Ecto neural progenitor cell (in vitro differentiated cells): ENCODE measurements at regions not wholly inside any gene's neighbourhood (a gene's known extent, or its start where the extent isn't known, plus 50 kb on each side); places are given as distances from the start of the nearest gene placed in this dataset.
"Not testable (repeated sequence)": the region's sequence is repeated elsewhere in the genome, so short reads cannot be mapped to it uniquely, and the experiment has no call there.

Source experiments
- DNase-seq: peaks from one replicate; pipeline ENCODE4 v3.0.0-alpha.2; 2018; ENCODE audit warnings: low spot score

DNA sequence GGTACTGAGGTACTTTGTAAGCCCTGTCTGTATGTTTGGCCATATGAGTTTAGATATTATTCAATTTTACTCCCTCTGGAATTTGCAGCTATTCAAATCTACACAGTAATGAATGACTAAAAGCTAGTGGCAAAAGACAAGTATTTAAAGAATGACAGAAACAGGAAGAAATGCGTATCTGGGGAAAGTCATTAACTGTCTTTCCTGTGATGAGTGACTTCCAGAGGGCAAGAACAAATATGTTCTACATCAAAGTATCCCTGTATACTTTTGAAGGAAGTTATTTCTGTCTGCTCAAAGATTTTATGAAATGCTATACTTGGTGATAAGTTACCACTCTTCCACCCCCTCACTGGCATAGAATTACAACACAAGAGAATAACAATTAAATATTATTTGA, 489.3 kb upstream of the SOX9 start:
- DNase-seq = no peak

DNA sequence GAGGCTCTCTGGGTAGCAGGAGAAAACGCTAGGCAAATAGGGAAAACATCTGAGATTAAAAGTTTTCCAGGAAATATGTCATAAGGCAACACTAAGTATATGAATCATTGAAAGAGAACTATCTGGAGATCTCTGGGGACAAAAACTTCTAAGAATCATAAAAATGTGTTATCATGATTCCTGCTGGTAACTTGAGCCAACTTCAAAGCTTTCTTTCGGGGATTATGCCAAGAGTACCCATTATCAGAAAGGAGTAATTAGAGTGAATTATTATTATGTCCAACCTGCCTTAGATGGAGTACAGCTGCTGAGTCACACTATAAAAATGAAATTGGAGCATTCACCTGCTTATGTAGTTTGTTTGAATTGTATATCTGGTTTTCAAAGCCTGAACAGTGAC, 488.5 kb upstream of the SOX9 start:
- no peak for DNase-seq

DNA sequence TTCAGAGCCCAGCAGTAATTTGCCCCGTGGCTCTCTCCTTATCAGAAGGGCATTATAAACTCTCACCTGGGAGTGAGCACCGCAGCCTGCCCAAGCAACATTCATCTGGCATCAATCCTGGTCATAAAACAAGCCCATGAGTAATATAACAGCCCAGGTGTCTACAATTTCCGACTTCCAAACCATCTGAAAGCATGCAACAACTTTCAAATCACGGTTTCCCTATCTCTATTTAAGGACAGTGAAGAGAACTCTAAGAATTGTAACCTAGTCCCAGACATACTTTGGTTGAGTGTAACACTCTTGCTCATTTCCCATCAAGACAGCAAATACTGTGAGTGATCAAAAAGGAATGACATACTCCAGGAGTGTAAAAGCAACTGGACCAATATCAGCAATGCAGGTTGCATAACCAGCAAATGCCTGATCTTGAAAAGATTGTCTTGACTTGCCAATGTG, 487.4 kb upstream of the SOX9 start:
- no peak for DNase-seq

DNA sequence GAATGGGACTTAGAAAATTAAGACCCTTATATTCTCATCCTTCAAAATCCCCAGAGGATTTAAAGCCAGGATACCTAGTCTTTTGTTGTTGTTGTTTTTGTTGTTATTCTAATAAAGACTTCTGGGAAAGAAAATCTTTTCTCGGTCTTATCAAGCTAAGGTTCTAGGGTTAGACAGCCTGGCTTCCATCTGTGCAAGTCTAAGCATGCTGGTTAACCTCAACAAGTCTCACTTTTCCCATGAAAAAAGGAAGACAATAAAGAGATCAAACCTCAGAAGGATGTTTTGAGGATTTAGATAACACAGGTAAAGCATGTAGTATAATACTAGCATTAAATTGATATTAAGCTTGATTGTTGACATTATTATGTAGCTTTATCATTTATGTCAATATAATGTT, 486.4 kb upstream of the SOX9 start:
- no peak for DNase-seq

DNA sequence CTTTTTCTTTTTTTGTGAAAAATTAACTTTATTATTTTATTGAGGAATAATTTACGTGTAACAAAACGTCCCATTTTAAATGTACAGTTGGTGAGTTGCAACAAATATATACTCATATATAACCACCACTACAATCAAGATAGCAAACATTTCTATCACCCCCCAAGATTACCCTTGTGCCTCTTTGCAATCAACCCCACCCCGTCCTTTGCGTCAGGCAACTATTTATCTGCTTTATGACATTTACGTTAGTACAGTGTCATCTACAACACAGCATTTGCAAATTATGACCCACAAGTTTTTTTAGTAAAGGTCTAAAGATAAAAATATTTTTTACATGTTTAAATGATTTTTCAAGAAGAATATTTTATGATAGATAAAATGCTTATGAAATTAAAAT, 485.6 kb upstream of the SOX9 start:
- no peak for DNase-seq

DNA sequence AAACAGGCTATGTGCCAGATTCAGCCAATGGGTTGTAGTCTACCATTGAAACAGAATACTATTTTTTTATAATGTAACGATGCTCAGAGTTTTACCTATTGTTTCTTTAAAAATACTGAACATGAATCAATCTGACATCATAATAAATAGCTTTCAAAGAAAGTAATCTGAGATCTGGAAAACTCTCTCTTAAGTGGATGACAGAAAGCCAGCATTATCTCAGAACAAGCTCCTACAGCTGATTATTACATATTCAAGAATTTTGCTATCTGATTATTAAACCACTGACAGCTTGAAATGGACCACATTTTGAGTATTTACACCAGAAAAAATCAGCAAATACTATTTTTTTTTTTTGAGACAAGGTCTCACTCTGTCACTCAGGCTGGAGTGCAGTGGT, 484.2 kb upstream of the SOX9 start:
- DNase-seq = no peak

DNA sequence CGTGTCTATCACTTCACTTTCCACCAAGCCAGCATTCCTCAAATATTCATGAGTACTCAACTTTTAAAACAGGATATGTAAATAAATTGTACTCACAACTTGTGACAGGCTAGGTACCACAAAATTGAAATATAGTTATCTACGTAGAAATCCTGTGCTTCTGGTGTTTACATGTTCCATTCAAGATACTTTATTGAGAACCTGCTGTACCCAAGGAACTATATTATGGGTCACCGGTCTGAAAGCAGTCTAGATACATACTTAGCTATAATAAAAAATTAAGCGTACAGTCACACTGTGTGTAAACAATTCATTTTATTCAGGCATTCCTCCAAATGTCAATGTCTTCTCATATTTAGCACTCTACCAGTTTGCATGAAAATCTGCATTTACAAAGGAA, 482.2 kb upstream of the SOX9 start:
- no peak for DNase-seq

DNA sequence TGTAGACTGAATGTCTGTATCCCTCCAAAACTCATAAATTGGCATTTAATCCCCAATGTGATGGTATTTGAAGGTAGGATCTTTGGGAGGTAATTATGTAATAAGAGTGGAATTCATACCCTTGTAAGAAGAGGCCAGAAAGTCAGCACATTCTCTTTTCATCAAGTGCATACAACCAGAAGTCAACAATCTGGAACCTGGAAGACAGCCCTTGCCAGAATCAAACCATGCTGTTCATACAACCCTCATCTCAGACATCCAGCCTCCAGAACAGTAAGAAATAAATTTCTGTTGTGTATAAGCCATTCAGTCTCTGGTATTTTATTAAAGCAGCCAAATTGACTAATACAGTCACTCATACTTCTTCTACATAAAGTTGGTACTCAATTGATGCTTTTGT, 481.0 kb upstream of the SOX9 start:
- no peak for DNase-seq

DNA sequence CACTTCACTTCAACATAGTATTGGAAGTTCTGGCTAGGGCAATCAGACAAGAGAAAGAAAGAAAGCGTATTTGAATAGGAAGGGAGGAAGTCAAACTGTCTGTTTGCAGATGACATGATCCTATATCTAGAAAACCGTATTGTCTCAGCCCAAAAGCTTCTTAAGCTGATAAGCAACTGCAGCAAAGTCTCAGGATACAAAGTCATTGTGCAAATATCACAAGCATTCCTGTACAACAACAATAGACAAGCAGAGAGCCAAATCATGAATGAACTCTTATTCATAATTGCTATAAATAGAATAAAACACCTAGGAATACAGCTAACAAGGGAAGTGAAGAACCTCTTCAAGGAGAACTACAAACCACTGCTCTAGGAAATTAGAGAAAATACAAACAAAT, 473.9 kb upstream of the SOX9 start:
- DNase-seq = not testable (repeated sequence)

DNA sequence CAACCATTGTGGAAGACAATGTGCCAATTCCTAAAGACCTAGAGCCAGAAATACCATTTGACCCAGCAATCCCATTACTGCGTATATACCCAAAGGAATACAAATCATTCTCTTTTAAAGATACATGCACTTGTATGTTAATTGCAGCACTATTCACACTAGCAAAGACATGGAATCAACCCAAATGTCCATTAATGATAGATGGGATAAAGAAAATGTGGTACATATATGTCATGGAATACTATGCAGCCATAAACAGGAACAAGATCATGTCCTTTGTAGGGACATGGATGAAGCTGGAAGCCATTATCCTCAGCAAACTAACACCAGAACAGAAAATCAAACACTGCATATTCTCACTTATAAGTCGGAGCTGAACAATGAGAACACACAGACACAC, 472.5 kb upstream of the SOX9 start:
- not testable (repeated sequence) for DNase-seq

DNA sequence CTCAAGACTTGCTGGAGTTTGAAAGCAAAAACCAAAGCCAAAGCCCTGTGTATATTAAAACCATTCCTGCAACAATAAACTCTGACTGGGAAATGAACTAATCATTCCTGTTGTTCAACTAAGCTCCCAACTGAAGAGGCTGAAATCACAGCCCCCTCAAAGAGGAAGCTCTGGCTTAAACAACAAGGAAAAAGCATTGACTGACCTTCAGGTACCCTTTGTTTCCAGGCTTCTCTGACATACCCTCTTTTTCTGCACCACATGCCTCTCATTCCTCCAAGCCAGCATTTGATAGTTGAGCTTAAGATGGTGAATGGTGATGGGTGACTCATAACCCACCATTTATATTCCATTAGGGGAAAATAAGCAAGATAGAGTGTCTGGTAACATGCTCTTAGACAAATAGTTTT, 470.9 kb upstream of the SOX9 start:
- DNase-seq = no peak

DNA sequence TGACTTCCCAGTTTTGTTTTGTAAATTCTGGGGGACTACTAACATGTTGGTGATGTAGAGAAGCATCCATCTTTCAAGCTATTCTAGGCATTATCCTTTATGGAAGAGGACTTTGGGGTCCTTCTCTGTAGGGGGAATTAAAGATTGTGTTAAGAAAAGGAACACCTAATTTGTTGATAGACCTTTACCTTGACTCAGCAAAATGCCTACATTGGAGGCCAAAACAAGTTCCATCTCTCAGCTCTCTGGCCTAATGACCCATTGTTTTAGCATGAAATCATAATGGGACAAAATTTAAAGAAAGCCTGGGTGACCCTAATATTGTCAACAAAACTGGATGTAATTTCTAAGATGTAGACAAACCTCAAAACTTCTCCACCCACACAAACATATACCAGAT, 465.3 kb upstream of the SOX9 start:
- no peak for DNase-seq

DNA sequence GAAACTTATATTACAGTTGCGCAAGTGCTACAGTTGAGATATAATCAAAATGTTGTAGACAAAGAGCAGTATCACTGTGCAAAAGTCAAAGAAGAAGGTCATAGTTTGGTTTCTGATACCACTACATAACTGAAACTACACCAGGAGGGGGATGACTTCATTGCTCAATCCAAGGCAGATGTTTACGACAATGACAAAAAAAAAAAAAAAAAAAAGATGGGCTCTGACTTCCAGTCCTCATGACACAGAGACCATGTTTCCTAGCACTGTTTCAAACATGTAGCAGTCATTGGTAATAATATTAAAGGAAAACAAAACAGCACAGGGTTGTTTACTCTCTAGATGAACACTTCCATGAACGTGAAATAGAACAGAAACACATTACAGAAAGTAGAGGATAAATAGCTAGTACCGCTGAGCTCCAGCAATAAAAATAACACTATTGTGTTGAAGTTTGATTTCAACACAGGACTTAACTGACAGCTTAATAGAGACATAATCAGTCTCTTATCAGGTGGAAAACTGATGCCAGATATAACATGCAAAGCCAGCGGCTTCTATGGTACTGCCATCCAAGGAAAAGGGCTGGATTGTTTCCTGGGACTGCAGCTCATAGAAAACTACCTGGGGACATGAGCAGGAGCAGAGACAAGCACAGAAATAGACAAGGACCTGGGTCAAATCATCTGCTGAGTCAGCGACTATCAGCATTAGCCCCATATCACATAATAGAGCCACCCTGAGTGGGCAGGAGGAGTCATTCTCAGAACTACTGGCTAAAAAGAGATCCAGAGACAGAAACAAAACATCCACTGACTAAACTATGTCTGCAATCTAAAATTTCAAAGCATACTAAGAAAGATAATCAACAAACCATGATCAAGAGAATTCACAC, 463.6 kb upstream of the SOX9 start:
- no peak for DNase-seq

DNA sequence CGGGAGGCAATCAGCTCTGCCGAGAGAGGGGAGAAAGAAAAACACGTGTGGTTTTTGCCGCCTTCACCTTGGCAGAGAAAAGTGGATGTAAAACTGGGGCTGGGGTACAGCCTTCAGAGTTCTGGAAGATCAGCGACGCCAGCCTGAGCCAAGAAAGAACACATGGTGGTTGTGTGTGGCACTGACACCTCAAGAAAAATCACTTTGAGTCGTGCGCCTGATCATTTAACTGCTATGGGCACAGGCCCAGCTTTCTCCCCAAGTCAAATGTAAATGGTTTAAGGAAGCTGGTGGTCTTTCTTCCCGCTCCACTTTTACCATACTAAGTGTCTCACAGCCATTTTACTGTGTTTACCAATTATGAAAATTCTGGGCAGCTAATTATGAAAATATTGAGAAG, 461.8 kb upstream of the SOX9 start:
- no peak for DNase-seq

DNA sequence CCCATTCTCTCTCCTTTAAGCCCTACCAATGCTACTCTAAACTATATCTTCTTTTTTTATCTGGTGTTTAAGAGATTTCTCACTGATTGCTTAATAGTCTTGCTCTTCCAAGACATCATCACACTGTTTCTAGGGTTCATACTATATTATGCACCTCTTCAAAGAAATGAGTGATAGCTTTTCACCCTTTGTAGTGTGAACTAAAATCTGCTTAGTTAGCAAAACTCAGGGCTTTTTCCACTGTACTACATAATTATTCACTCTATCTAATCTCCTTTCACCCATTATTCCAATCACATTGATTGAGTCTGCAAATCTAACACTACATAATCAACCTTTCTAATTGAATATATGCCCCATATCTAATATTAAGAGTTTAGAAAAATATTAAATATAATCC, 456.0 kb upstream of the SOX9 start:
- DNase-seq = no peak

DNA sequence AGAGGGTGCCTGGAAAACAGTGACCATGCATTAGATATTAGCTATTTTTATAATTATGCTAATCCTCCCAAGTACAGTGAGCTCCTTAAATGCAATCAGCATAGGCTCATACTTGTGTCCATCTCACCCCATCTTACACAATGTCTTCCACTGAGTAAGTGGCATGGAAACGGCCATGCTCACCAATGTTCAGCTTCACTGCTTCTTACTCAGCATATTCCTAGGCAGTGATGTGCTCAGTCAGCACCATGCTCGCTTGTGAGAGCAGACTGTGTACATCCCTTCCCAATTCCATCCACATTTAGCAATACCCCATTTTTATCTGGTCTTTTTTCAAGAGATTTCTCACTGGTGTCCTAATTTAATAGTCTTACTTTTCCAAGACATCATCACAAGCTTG, 454.8 kb upstream of the SOX9 start:
- DNase-seq = no peak

DNA sequence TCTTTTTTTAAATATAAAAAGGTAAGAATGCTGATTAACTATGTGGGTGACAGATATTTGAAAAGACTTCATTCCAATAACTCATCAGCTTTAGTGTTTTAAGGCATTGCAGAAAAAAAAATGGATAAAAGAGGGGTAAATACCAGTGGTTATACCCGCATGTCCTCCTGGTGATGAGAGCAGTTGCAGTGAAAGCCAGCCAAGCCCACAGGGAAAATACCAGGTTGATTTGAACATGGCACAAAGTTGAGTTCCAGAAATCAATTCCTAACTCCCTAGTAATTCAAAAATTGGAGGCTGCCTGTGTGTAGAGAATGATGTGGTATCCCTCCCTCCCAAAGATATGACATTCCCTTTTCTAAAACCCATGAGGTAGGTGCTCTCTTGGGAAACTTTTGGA, 453.2 kb upstream of the SOX9 start:
- no peak for DNase-seq

DNA sequence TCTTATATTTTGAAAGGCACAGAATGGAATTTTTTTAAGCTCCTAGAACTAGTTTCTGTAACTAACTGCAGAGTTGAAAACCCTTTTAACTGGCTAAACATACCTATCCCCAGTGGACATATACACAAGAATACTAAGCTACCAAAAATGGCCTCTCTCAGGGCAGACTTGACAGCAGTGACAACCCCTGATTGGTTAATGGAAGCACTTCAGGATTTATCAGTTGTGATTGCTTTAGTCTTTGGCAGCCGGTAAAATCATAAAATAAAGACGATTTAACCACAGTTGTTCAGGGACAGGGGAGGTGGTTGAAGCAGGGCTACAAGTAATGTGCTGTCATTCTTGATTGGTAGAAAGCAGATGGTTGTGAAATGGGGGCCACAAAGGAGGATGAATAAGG, 452.0 kb upstream of the SOX9 start:
- no peak for DNase-seq

DNA sequence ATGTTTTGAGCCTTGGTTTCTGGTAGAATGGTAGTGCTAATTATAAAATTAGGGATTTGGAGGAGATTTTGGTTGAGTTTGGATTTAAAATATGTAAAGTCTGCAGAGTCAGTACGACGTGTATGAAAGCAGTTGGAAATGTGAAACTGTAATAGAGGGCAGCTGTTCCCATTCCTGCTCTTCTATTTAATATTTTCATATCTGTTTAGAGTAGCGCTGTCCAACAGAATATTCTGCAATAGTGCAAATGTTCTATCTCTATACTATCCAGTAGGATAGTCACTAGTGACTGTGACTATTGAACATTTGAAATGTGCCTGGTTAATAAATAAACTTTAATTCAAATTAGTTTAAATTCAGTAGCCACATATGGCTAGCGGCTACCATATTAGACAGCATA, 443.4 kb upstream of the SOX9 start:
- DNase-seq = no peak

DNA sequence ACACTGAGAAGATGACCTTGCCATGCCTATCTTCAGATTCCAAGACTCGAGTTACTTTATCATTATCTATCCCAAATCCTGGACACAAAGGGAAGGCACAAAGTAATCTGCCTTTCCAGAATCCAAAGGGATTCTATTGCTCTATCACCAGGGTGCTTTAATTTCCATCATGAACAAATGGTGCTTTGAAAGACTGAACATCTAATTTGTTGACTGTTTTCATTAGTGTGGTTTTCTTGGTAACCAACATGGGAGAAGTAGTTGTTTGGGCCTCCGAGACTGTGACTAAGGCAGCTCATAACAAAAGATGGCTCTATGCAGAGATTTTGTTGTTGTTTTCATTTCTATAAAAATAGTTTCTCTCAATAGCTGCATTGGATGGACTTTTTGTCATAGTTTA, 441.0 kb upstream of the SOX9 start:
- no peak for DNase-seq

DNA sequence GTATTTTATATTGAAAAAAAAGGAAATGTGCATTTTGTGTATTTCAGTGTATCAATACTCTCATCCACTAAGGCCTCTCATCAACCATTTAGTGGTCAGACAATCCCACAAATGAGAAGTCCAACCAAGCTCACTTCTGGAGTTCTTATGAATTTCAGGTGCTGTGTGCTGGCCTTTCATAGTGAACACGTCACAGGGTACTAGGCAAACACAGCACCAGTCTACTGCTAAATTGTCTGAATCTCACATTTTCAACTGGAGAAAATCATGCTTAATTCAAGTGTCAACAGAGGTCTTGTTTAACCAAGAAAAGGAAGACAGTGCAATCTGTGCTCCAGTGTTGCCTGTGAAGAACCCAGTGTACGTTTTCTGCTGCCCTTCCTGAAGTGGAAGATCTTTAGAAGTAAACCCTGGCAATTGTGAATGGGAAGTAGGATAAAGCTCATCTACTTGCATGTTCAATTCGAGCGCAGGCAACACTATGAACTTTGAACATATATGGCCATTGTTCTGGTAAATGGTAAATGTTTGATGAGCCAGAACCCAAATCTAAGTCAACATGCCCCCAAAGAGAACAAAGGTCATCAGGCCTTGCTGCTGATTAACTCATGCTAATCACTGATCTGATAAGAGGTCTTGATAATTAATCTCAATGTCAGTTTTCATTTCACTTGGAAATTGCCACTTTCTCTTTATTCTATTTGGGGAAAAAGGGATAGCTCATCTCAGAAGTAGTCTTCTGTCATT, 439.2 kb upstream of the SOX9 start:
- no peak for DNase-seq

DNA sequence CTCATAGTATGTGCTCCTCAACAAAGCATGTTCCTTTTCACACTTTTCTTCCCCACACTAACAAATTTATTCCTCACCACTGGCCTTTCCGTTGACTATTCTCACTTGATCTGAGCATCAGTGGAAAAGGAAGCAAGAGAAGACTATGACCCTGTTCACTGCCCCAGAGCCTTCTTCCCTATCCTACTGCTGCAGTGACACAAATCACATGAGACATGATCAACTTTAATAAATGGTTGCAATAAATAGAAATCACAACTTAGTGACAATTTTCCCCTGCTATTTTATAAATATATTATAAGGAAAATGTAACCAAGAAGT, 438.7 kb upstream of the SOX9 start:
- DNase-seq = no peak

DNA sequence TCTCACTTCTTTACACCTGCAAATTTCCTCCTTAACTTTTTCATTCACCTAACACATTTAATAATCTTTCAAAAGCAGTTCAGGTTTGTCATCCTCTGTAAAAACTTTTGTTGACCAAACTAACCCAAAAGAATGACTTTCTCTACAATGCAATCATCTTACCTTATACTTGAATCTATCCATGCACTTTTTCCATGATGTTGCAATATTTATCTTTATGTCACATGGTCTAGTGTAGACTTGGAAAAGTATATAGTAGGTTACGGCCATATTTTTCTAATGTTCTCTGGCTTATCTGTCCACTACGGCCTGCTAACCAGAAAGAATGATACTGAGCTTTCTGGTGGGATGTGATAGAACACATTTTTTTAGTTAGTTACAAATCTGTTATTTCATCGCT, 431.0 kb upstream of the SOX9 start:
- no peak for DNase-seq

DNA sequence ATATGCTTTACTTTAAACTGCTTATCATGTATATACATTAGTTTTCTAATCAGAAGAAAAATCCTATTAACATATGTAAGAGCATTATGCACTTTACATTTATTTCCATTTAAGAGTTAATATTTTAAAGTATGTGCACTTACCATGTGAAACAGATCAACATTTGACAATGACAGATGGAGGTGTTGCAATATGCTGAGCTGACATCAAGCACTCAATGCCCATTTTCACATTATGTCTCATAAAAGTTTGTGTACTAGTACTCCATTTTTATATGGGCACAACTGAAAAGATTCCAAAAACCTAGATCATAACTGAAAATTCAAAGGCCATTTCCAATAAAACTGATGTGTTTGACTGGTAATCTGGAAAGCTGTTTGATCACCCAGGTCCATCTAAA, 420.9 kb upstream of the SOX9 start:
- no peak for DNase-seq
